ENCODE measurements at regions not wholly inside any gene's neighbourhood (a gene's known extent, or its start where the extent isn't known, plus 50 kb on each side); places are given as distances from the start of the nearest gene placed in this dataset.
"Not testable (repeated sequence)": the region's sequence is repeated elsewhere in the genome, so short reads cannot be mapped to it uniquely, and the experiment has no call there.

GRCh38 chr14:26655128-26655527, 57.3 kb upstream of the NOVA1 start:
- intact Hi-C loops (cut with micrococcal nuclease) = no loop called here

GRCh38 chr14:26663506-26663905, 65.7 kb upstream of the NOVA1 start:
- intact Hi-C loops (cut with micrococcal nuclease) = no loop called here

- intact Hi-C loops (cut with micrococcal nuclease) = not testable (repeated sequence)
Measured at GRCh38 chr14:26678732-26679420, 81.0 kb upstream of the NOVA1 start.

GRCh38 chr14:26685401-26685800, 87.6 kb upstream of the NOVA1 start:
- intact Hi-C loops (cut with micrococcal nuclease) = no loop called here

- intact Hi-C loops (cut with micrococcal nuclease) = no loop called here
Measured at GRCh38 chr14:26687301-26687837, 89.5 kb upstream of the NOVA1 start.

- intact Hi-C loops (cut with micrococcal nuclease) = no loop called here
Measured at GRCh38 chr14:26694521-26694920, 96.7 kb upstream of the NOVA1 start.

GRCh38 chr14:26702721-26703230, 104.9 kb upstream of the NOVA1 start:
- intact Hi-C loops (cut with micrococcal nuclease) = no loop called here

- intact Hi-C loops (cut with micrococcal nuclease) = no loop called here
Measured at GRCh38 chr14:26703686-26704366, 106.0 kb upstream of the NOVA1 start.

- intact Hi-C loops (cut with micrococcal nuclease) = no loop called here
Measured at GRCh38 chr14:26707234-26707633, 109.4 kb upstream of the NOVA1 start.

GRCh38 chr14:26709019-26709418, 111.2 kb upstream of the NOVA1 start:
- intact Hi-C loops (cut with micrococcal nuclease) = no loop called here

GRCh38 chr14:26719514-26719913, 121.7 kb upstream of the NOVA1 start:
- intact Hi-C loops (cut with micrococcal nuclease) = no loop called here

- intact Hi-C loops (cut with micrococcal nuclease) = no loop called here
Measured at GRCh38 chr14:26722258-26722657, 124.4 kb upstream of the NOVA1 start.

GRCh38 chr14:26729851-26730250, 132.0 kb upstream of the NOVA1 start:
- intact Hi-C loops (cut with micrococcal nuclease) = no loop called here

GRCh38 chr14:26730929-26731618, 133.2 kb upstream of the NOVA1 start:
- intact Hi-C loops (cut with micrococcal nuclease) = no loop called here

- intact Hi-C loops (cut with micrococcal nuclease) = no loop called here
Measured at GRCh38 chr14:26735811-26736210, 138.0 kb upstream of the NOVA1 start.

- intact Hi-C loops (cut with micrococcal nuclease) = no loop called here
Measured at GRCh38 chr14:26738571-26738970, 140.7 kb upstream of the NOVA1 start.

GRCh38 chr14:26741711-26742212, 143.9 kb upstream of the NOVA1 start:
- intact Hi-C loops (cut with micrococcal nuclease) = no loop called here

GRCh38 chr14:26743284-26743683, 145.5 kb upstream of the NOVA1 start:
- intact Hi-C loops (cut with micrococcal nuclease) = no loop called here

- intact Hi-C loops (cut with micrococcal nuclease) = no loop called here
Measured at GRCh38 chr14:26744903-26745302, 147.1 kb upstream of the NOVA1 start.

- intact Hi-C loops (cut with micrococcal nuclease) = no loop called here
Measured at GRCh38 chr14:26761532-26761931, 163.7 kb upstream of the NOVA1 start.

GRCh38 chr14:26765301-26765700, 167.5 kb upstream of the NOVA1 start:
- intact Hi-C loops (cut with micrococcal nuclease) = no loop called here

All from T-helper 1 cell treated with Interleukin-12 subunit alpha and Interleukin-12 subunit beta and Interleukin-4 antibody, amounts not matched to agents 30 ng/mL and 1 ng/mL, for 36 hours (primary cell).